Right lobe of liver (tissue), 6 donors: ENCODE measurements at regions not wholly inside any gene's neighbourhood (a gene's known extent, or its start where the extent isn't known, plus 50 kb on each side); places are given as distances from the start of the nearest gene placed in this dataset.

ENCODE experiments used
- ATAC-seq, 4 donors: fragments of 200-7000 bp; cut with Tn5 transposase; one replicate each; pipeline ENCODE4 v1.9.1; 2020; ENCODE audit warnings: mild to moderate bottlenecking in 4 of 4, moderate library complexity in 4 of 4
- DNase-seq, 3 donors: peaks; one replicate each; pipeline ENCODE4 v3.0.0-alpha.2; 2020
- H3K27ac ChIP-seq, 3 donors: fragments of 200-600 bp; one replicate each; pipeline ENCODE4 v1.8.0; 2022
- H3K27me3 ChIP-seq, 2 donors: fragments of 200-600 bp; one replicate each; pipeline ENCODE4 v1.8.0; 2022
- H3K36me3 ChIP-seq, 4 donors: fragments of 200-600 bp; sonication (generic) in 1 of 4; one replicate each; pipeline versions ENCODE4 v1.5.1 to v1.8.0; 2017 to 2022; ENCODE audit warnings: control low read depth in 1 of 4
- H3K4me1 ChIP-seq, 4 donors: fragments of 200-600 bp; sonication (generic) in 1 of 4; one replicate each; pipeline versions ENCODE4 v1.5.1 to v1.8.0; 2017 to 2022; ENCODE audit warnings: control low read depth in 1 of 4
- H3K4me3 ChIP-seq, 3 donors: fragments of 200-600 bp; one replicate each; pipeline ENCODE4 v1.8.0; 2022
- H3K9me3 ChIP-seq, 4 donors: fragments of 200-600 bp; sonication (generic) in 1 of 4; one replicate each; pipeline versions ENCODE4 v1.5.1 to v1.8.0; 2017 to 2022; ENCODE audit warnings: control low read depth in 1 of 4
- CTCF ChIP-seq, 4 donors: fragments of 200-600 bp in 3 of 4; fragments of 450-650 bp in 1 of 4; IDR thresholded peaks; one replicate each; pipeline versions ENCODE4 v1.5.1 to v1.8.0; 2016 to 2022; ENCODE audit warnings: antibody characterized with exemption in 4 of 4, mild to moderate bottlenecking in 2 of 4
- POLR2A ChIP-seq: fragments of 450-650 bp; IDR thresholded peaks from one replicate; pipeline ENCODE4 v1.6.1; 2017; ENCODE audit warnings: antibody characterized with exemption, mild to moderate bottlenecking
- WGBS: methylation state at CpG from one replicate; pipeline ENCODE4 v1.1.6; 2018; ENCODE audit warnings: low coverage, low lambda C conversion rate; ENCODE audit not compliant: insufficient coverage; ENCODE audit errors: missing lambda C conversion rate; 5-methylcytosine and 5-hydroxymethylcytosine counted together
- intact Hi-C, 2 donors: fragments of 100-400 bp; cut with DNase I; formaldehyde crosslinking; loops; one replicate each; pipeline versions ENCODE4 v1.11.2 to v1.14.1; 2022
- donor health status: DM: no; HTN: yes; CAD: no.
- donor health status: DM: no; HTN: no; CAD: no.
- donor health status: DM: no; HTN: no; CAD: no.
- donor health status: DM: no; HTN: yes; CAD: no.
- donor health status: DM: no; HTN: yes; CAD: no.

- Histone ChIP-seq H3K36me3 (no peaks in the 10 kb centered on the region), H3K9me3 (no peaks in the 10 kb centered on the region), H3K27me3 (no peaks in the 10 kb centered on the region), H3K4me1 (no peaks in the 10 kb centered on the region), H3K27ac (no peak overlapping the region), H3K4me3 (no peak overlapping the region)
- TF ChIP-seq CTCF (IDR thresholded peaks at IDR 0.05) (no peak), POLR2A (no peak)
- no peak for ATAC-seq
- DNase-seq, result no peak
- 32% methylated on average over 4 of the region's 5 CpGs for WGBS
- intact Hi-C loops, result no loop called here
These were observed 1211.1 kb upstream of the PCDH20 start for GRCh38 chr13:62626771-62627170.

- TF ChIP-seq POLR2A (no peak), CTCF (IDR thresholded peaks at IDR 0.05) (no peak)
- H3K36me3 ChIP-seq, result no peaks in the 10 kb centered on the region
- no peaks in the 10 kb centered on the region for H3K4me1 ChIP-seq
- H3K4me3 ChIP-seq, result no peak overlapping the region
- no peak for DNase-seq
- intact Hi-C loops, result no loop called here
- H3K27ac ChIP-seq, result no peak overlapping the region
- no peak for ATAC-seq
- no peaks in the 10 kb centered on the region for H3K9me3 ChIP-seq
- no peaks in the 10 kb centered on the region for H3K27me3 ChIP-seq
- 75% methylated on average over 12 of the region's 15 CpGs for WGBS
These were observed 1209.7 kb upstream of the PCDH20 start for GRCh38 chr13:62625214-62625881.

GRCh38 chr13:62613819-62614218 lies 1198.2 kb upstream of the PCDH20 start:
- Histone ChIP-seq H3K27ac (no peak overlapping the region), H3K9me3 (no peaks in the 10 kb centered on the region), H3K4me1 (no peaks in the 10 kb centered on the region), H3K4me3 (no peak overlapping the region), H3K27me3 (no peaks in the 10 kb centered on the region), H3K36me3 (no peaks in the 10 kb centered on the region)
- ATAC-seq, result no peak
- TF ChIP-seq POLR2A (no peak), CTCF (IDR thresholded peaks at IDR 0.05) (no peak)
- intact Hi-C loops, result no loop called here
- no peak for DNase-seq
- 18% methylated on average over 1 of the region's 1 CpG for WGBS

- no peak for ATAC-seq
- no peaks in the 10 kb centered on the region for H3K9me3 ChIP-seq
- no peak for DNase-seq
- no peaks in the 10 kb centered on the region for H3K36me3 ChIP-seq
- WGBS, result 50% methylated on average over 1 of the region's 2 CpGs
- no peak overlapping the region for H3K4me3 ChIP-seq
- no peak for TF ChIP-seq CTCF (IDR thresholded peaks at IDR 0.05)
- no peak for TF ChIP-seq POLR2A
- no peaks in the 10 kb centered on the region for H3K27me3 ChIP-seq
- intact Hi-C loops, result no loop called here
- no peaks in the 10 kb centered on the region for H3K4me1 ChIP-seq
- no peak overlapping the region for H3K27ac ChIP-seq
These were observed 1195.7 kb upstream of the PCDH20 start for GRCh38 chr13:62611343-62611742.

- DNase-seq (no peak), ATAC-seq (no peak)
- WGBS, result 57% methylated on average over 5 of the region's 5 CpGs
- no peaks in the 10 kb centered on the region for H3K4me1 ChIP-seq
- H3K9me3 ChIP-seq, result no peaks in the 10 kb centered on the region
- H3K4me3 ChIP-seq, result no peak overlapping the region
- H3K27me3 ChIP-seq, result no peaks in the 10 kb centered on the region
- H3K27ac ChIP-seq, result no peak overlapping the region
- intact Hi-C loops, result no loop called here
- no peaks in the 10 kb centered on the region for H3K36me3 ChIP-seq
- TF ChIP-seq CTCF (IDR thresholded peaks at IDR 0.05) (no peak), POLR2A (no peak)
These were observed 1183.1 kb upstream of the PCDH20 start for GRCh38 chr13:62598708-62599107.
